PC-3 (cell line): ENCODE measurements at regions not wholly inside any gene's neighbourhood (a gene's known extent, or its start where the extent isn't known, plus 50 kb on each side); places are given as distances from the start of the nearest gene placed in this dataset.

Source experiments
- ATAC-seq: fragments of 200-7000 bp; cut with Tn5 transposase; 2 replicates; pipeline ENCODE4 v1.9.1; 2020; ENCODE audit warnings: mild to moderate bottlenecking, moderate library complexity
- BruUV-seq: library from RNA; stranded (reverse); fragments of 400-500 nt; replicated peaks from 2 replicates; lab custom pipeline; 2021; lab: Mats Ljungman, UMichigan
- CTCF ChIA-PET: fragments of 300-600 bp; sonication (Branson Sonifier 250); formaldehyde crosslinking; loops from one replicate; lab custom pipeline; 2022; ENCODE audit warnings: antibody characterized with exemption; lab: Charles Lee
- POLR2A ChIA-PET: fragments of 300-600 bp; sonication (Branson Sonifier 250); formaldehyde crosslinking; loops from one replicate; lab custom pipeline; 2022; ENCODE audit warnings: antibody characterized with exemption; ENCODE audit not compliant: unreplicated experiment; lab: Charles Lee
- DNase-seq: peaks from one replicate; pipeline ENCODE4 v3.0.0-alpha.2; 2015
- H2AFZ ChIP-seq: fragments of 300-600 bp; sonication (generic); 2 replicates; pipeline ENCODE4 v1.6.0; 2016; ENCODE audit warnings: antibody characterized with exemption, low read length
- H3F3A ChIP-seq: fragments of 300-600 bp; sonication (generic); one replicate; pipeline ENCODE4 v1.6.0; 2017; ENCODE audit warnings: antibody characterized with exemption, low read length, control low read depth, mild to moderate bottlenecking; ENCODE audit not compliant: unreplicated experiment
- H3K27ac ChIP-seq: fragments of 300-600 bp; sonication (generic); 2 replicates; pipeline ENCODE4 v1.5.1; 2016; ENCODE audit warnings: mild to moderate bottlenecking, low read length
- H3K27me3 ChIP-seq: fragments of 300-600 bp; sonication (generic); 2 replicates; pipeline ENCODE4 v1.6.1; 2016; ENCODE audit warnings: low read length, mixed read lengths
- H3K36me3 ChIP-seq: fragments of 300-600 bp; sonication (generic); 2 replicates; pipeline ENCODE4 v1.6.1; 2016; ENCODE audit warnings: low read depth, mixed run types, low read length, mixed read lengths
- H3K4me1 ChIP-seq: fragments of 300-600 bp; sonication (generic); 2 replicates; pipeline ENCODE4 v1.5.1; 2016; ENCODE audit warnings: low read length; ENCODE audit not compliant: insufficient read depth
- H3K4me2 ChIP-seq: fragments of 300-600 bp; sonication (generic); 2 replicates; pipeline ENCODE4 v1.6.0; 2016; ENCODE audit warnings: low read length
- H3K4me3 ChIP-seq: fragments of 300-600 bp; sonication (generic); 2 replicates; pipeline ENCODE4 v1.5.1; 2016; ENCODE audit warnings: mild to moderate bottlenecking, low read length, mixed read lengths
- H3K79me2 ChIP-seq: fragments of 300-600 bp; sonication (generic); 2 replicates; pipeline ENCODE4 v1.6.1; 2017; ENCODE audit warnings: low read length, mixed read lengths
- H3K9ac ChIP-seq: fragments of 300-600 bp; sonication (generic); 2 replicates; pipeline ENCODE4 v1.6.0; 2016; ENCODE audit warnings: mild to moderate bottlenecking, low read length
- H3K9me2 ChIP-seq: fragments of 300-600 bp; sonication (generic); replicated peaks from 2 replicates; pipeline ENCODE4 v1.6.1; 2016; ENCODE audit warnings: mixed run types, low read length, mixed read lengths
- H3K9me3 ChIP-seq: fragments of 300-600 bp; sonication (generic); 2 replicates; pipeline ENCODE4 v1.6.1; 2016; ENCODE audit warnings: low read length, mixed read lengths
- H4K20me1 ChIP-seq: fragments of 300-600 bp; sonication (generic); 2 replicates; pipeline ENCODE4 v1.6.1; 2016; ENCODE audit warnings: low read length, mixed read lengths
- EZH2 ChIP-seq: fragments of 300-600 bp; sonication (generic); IDR thresholded peaks from one replicate; pipeline ENCODE4 v1.6.1; 2017; ENCODE audit warnings: antibody characterized with exemption, mild to moderate bottlenecking, low read length; ENCODE audit not compliant: unreplicated experiment
- EZH2phosphoT487 ChIP-seq: fragments of 300-600 bp; sonication (generic); IDR thresholded peaks from 2 replicates; pipeline ENCODE4 v1.6.1; 2018; ENCODE audit warnings: mild to moderate bottlenecking, antibody characterized with exemption, low read length, borderline replicate concordance
- intact Hi-C: fragments of 100-400 bp; cut with micrococcal nuclease; formaldehyde crosslinking; loops from 2 replicates; pipeline ENCODE4 v1.9.0; 2023
- TF ChIP-seq, protein P1 (sequence below): fragments of 300-600 bp; sonication (generic); conservative IDR thresholded peaks from 2 replicates; pipeline ENCODE4 v1.5.1; 2017; ENCODE audit warnings: antibody characterized with exemption, low read depth, mild to moderate bottlenecking, low read length

DNA sequence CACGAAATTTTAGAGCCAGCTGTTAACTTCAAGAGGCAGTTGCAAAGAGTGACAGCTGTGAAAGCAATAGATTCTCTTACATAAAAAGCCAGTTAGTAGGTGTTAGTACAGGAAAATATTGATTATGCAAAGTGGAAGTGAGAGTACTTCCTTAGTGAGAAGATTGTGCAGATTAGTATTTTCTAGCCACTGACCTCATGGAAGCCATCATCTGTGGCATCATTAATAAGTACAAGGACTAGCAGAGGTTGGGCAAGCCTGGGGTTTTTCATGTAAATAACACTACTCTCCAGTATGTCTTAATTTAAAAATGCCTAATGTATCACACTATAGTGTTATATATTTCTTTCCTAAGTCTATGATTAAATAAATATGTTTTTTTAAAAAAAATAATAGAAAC lies 166.2 kb upstream of the DTNA start:
- CTCF ChIA-PET, result no interaction called here

DNA sequence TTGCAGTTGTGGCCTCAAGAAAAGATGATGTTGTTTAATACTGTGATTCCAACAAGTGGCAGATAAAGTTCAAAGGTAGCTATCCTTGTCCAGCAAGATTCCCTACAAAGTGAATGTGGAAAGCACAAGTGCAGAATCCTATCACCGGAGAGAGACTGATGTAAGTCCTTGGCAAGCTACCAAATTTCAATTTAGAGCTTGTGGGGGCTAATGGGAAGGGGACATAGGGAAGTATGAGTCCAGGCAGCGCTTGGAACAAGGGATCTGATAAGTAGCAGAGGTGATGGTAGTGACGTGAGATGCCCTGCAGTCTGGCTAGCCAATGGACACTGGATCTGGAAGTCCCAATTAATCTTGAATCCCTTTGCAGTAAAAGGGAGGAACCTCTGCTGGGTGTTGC lies 165.2 kb upstream of the DTNA start:
- Histone ChIP-seq H4K20me1 (no peaks in the 10 kb centered on the region), H3K79me2 (no peaks in the 10 kb centered on the region), H3K9ac (no peak overlapping the region), H3K27me3 (no peaks in the 10 kb centered on the region), H3K4me3 (no peak overlapping the region), H3K27ac (no peak overlapping the region), H3K36me3 (no peaks in the 10 kb centered on the region), H3K4me1 (no peaks in the 10 kb centered on the region), H3K9me2 (no peaks in the 10 kb centered on the region), H2AFZ (no peak overlapping the region), H3F3A (no peaks in the 10 kb centered on the region), H3K9me3 (no peaks in the 10 kb centered on the region), H3K4me2 (no peak overlapping the region)
- ChIA-PET CTCF (no interaction called here), POLR2A (no interaction called here)
- DNase-seq (no peak), ATAC-seq (no peak)
- BruUV-seq, result no TSS peak
- intact Hi-C loops, result no loop called here
- TF ChIP-seq, protein P1, sequence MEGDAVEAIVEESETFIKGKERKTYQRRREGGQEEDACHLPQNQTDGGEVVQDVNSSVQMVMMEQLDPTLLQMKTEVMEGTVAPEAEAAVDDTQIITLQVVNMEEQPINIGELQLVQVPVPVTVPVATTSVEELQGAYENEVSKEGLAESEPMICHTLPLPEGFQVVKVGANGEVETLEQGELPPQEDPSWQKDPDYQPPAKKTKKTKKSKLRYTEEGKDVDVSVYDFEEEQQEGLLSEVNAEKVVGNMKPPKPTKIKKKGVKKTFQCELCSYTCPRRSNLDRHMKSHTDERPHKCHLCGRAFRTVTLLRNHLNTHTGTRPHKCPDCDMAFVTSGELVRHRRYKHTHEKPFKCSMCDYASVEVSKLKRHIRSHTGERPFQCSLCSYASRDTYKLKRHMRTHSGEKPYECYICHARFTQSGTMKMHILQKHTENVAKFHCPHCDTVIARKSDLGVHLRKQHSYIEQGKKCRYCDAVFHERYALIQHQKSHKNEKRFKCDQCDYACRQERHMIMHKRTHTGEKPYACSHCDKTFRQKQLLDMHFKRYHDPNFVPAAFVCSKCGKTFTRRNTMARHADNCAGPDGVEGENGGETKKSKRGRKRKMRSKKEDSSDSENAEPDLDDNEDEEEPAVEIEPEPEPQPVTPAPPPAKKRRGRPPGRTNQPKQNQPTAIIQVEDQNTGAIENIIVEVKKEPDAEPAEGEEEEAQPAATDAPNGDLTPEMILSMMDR, result no peak
- TF ChIP-seq EZH2phosphoT487, result no peak
- no peak for TF ChIP-seq EZH2

More for the DNA sequence above, 166.2 kb upstream of the DTNA start:
- intact Hi-C loops, result no loop called here
- no peaks in the 10 kb centered on the region for H3K9me2 ChIP-seq
- BruUV-seq, result no TSS peak
- no peak overlapping the region for H3K27ac ChIP-seq
- H3F3A ChIP-seq, result no peaks in the 10 kb centered on the region
- no peak overlapping the region for H2AFZ ChIP-seq
- H3K4me3 ChIP-seq, result no peak overlapping the region
- no peak overlapping the region for H3K4me2 ChIP-seq
- TF ChIP-seq, protein P1, result no peak
- TF ChIP-seq EZH2phosphoT487 (no peak), EZH2 (no peak)
- POLR2A ChIA-PET, result no interaction called here
- no peaks in the 10 kb centered on the region for H3K4me1 ChIP-seq
- ATAC-seq, result no peak
- no peak overlapping the region for H3K9ac ChIP-seq
- no peaks in the 10 kb centered on the region for H3K79me2 ChIP-seq
- H3K36me3 ChIP-seq, result no peaks in the 10 kb centered on the region
- no peaks in the 10 kb centered on the region for H4K20me1 ChIP-seq
- no peaks in the 10 kb centered on the region for H3K9me3 ChIP-seq
- no peak for DNase-seq
- H3K27me3 ChIP-seq, result no peaks in the 10 kb centered on the region

DNA sequence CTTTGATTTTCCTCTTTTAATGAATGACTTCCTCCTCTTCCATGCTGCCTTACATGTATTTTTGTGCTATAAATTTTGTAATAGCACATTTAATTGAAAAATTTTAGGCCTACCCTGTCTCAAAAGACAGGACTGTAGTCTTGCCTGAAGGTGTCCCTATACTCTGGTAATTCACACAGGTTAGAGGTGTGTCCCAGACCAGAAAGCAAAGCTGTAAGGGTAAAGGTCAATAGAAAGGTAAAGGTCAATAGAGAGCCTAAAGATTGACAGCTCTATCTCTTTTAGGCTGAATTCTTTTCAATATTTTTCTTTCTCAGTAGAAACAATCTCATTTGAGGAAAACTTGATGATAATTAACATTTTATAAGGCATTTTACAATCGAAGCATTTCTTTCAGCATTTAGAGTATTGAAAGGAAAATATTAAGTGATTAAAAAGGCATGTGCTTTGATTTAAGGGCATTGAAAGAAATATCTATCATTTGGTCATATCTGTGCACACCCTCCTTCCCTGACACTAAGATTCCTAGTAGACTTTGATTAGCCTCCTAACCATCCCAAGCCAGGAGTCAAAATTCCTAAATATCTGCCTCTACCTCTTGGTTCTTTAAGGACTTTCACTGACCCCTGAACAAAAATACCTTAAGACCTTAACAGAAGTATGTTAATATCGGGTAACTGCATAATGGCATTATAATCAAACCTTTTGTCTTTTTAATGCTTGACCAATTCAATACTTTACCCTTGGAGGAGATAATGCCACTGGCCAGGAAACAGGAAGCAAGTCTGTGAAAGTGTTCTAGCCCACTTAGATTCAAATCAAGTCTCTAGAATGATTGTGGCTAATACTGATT lies 161.8 kb upstream of the DTNA start:
- H3K9me3 ChIP-seq, result no peaks in the 10 kb centered on the region
- ATAC-seq (no peak), DNase-seq (no peak)
- no peaks in the 10 kb centered on the region for H3K79me2 ChIP-seq
- no peak overlapping the region for H3K4me3 ChIP-seq
- no peaks in the 10 kb centered on the region for H4K20me1 ChIP-seq
- H3K4me2 ChIP-seq, result no peak overlapping the region
- intact Hi-C loops, result no loop called here
- CTCF ChIA-PET, result no interaction called here
- H2AFZ ChIP-seq, result no peak overlapping the region
- H3K9me2 ChIP-seq, result no peaks in the 10 kb centered on the region
- no peak for TF ChIP-seq EZH2
- TF ChIP-seq EZH2phosphoT487, result no peak
- TF ChIP-seq, protein P1, result no peak
- no peak overlapping the region for H3K9ac ChIP-seq
- H3K4me1 ChIP-seq, result no peaks in the 10 kb centered on the region
- no peaks in the 10 kb centered on the region for H3K36me3 ChIP-seq
- BruUV-seq, result no TSS peak
- H3K27me3 ChIP-seq, result no peaks in the 10 kb centered on the region
- no peak overlapping the region for H3K27ac ChIP-seq
- H3F3A ChIP-seq, result no peaks in the 10 kb centered on the region
- POLR2A ChIA-PET, result no interaction called here
